HL-60 (cell line): ENCODE measurements at regions not wholly inside any gene's neighbourhood (a gene's known extent, or its start where the extent isn't known, plus 50 kb on each side); places are given as distances from the start of the nearest gene placed in this dataset.

Source experiments
- DNase-seq, 2 experiments: peaks; one replicate each; pipeline ENCODE4 v3.0.0-alpha.2; 2010 to 2020; ENCODE audit warnings: low read depth in 1 of 2, low spot score in 1 of 2
- H3K27ac ChIP-seq: fragments of 250-450 bp; sonication (Bioruptor Pico); replicated peaks from 2 replicates; pipeline ENCODE4 v1.5.1; 2020; ENCODE audit warnings: mild to moderate bottlenecking, moderate library complexity
- H3K27me3 ChIP-seq: fragments of 250-450 bp; sonication (Bioruptor Pico); 2 replicates; pipeline ENCODE4 v1.5.1; 2021; ENCODE audit warnings: mild to moderate bottlenecking, moderate library complexity; ENCODE audit not compliant: insufficient read depth, poor library complexity, severe bottlenecking
- H3K4me3 ChIP-seq: replicated peaks from 2 replicates; pipeline ENCODE4 v1.5.1; 2011; ENCODE audit warnings: mild to moderate bottlenecking, control low read depth, low read length; ENCODE audit not compliant: insufficient read depth
- CTCF ChIP-seq: IDR thresholded peaks from one replicate; pipeline ENCODE4 v1.5.1; 2011; ENCODE audit warnings: low read length, control low read depth, inconsistent platforms; ENCODE audit not compliant: insufficient read depth
- GABPA ChIP-seq: IDR thresholded peaks from 2 replicates; pipeline ENCODE4 v1.6.1; 2012; ENCODE audit warnings: low read depth
- POLR2AphosphoS5 ChIP-seq: IDR thresholded peaks from 2 replicates; pipeline ENCODE4 v1.6.1; 2012; ENCODE audit warnings: low read depth
- REST ChIP-seq: IDR thresholded peaks from 2 replicates; pipeline ENCODE4 v1.6.1; 2012; ENCODE audit warnings: low read depth; ENCODE audit not compliant: insufficient replicate concordance
- SPI1 ChIP-seq: IDR thresholded peaks from 2 replicates; pipeline ENCODE4 v1.6.1; 2012; ENCODE audit warnings: low read depth, mild to moderate bottlenecking, borderline replicate concordance

- Histone ChIP-seq H3K27ac (no peak overlapping the region), H3K4me3 (no peak overlapping the region), H3K27me3 (no peaks in the 10 kb centered on the region)
- no peak for DNase-seq
- TF ChIP-seq SPI1 (no peak), CTCF (no peak), POLR2AphosphoS5 (no peak), REST (no peak), GABPA (no peak)
Measured at GRCh38 chr14:104436047-104436591, 143.4 kb upstream of the C14orf180 start.

GRCh38 chr14:104436741-104437701 lies 142.5 kb upstream of the C14orf180 start:
- Histone ChIP-seq H3K27ac (no peak overlapping the region), H3K27me3 (no peaks in the 10 kb centered on the region), H3K4me3 (no peak overlapping the region)
- no peak for DNase-seq
- TF ChIP-seq REST (no peak), SPI1 (no peak), GABPA (no peak), POLR2AphosphoS5 (no peak), CTCF (no peak)

- H3K4me3 ChIP-seq: no peak overlapping the region
- no peaks in the 10 kb centered on the region for H3K27me3 ChIP-seq
- TF ChIP-seq POLR2AphosphoS5 (no peak), REST (no peak), GABPA (no peak), CTCF (no peak), SPI1 (no peak)
- no peak for DNase-seq
- no peak overlapping the region for H3K27ac ChIP-seq
Measured at GRCh38 chr14:104437703-104438102, 141.9 kb upstream of the C14orf180 start.
